B cell (primary cell): ENCODE measurements at regions not wholly inside any gene's neighbourhood (a gene's known extent, or its start where the extent isn't known, plus 50 kb on each side); places are given as distances from the start of the nearest gene placed in this dataset.

Experiments
- EZH2 ChIP-seq: IDR thresholded peaks from 2 replicates; pipeline ENCODE4 v1.6.1; 2012; ENCODE audit warnings: borderline replicate concordance, low read depth, mild to moderate bottlenecking, moderate library complexity, low read length; ENCODE audit not compliant: insufficient read depth, poor library complexity, severe bottlenecking
- TF ChIP-seq, protein P1 (sequence below): fragments of 200-600 bp; IDR thresholded peaks from one replicate; pipeline ENCODE4 v1.8.0; 2022; ENCODE audit warnings: antibody characterized with exemption, mild to moderate bottlenecking

GRCh38 chr21:18023157-18023556 lies 204.0 kb upstream of the C21orf91 start:
- TF ChIP-seq, protein P1, sequence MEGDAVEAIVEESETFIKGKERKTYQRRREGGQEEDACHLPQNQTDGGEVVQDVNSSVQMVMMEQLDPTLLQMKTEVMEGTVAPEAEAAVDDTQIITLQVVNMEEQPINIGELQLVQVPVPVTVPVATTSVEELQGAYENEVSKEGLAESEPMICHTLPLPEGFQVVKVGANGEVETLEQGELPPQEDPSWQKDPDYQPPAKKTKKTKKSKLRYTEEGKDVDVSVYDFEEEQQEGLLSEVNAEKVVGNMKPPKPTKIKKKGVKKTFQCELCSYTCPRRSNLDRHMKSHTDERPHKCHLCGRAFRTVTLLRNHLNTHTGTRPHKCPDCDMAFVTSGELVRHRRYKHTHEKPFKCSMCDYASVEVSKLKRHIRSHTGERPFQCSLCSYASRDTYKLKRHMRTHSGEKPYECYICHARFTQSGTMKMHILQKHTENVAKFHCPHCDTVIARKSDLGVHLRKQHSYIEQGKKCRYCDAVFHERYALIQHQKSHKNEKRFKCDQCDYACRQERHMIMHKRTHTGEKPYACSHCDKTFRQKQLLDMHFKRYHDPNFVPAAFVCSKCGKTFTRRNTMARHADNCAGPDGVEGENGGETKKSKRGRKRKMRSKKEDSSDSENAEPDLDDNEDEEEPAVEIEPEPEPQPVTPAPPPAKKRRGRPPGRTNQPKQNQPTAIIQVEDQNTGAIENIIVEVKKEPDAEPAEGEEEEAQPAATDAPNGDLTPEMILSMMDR = no peak
- no peak for TF ChIP-seq EZH2
